ENCODE measurements at regions not wholly inside any gene's neighbourhood (a gene's known extent, or its start where the extent isn't known, plus 50 kb on each side); places are given as distances from the start of the nearest gene placed in this dataset.
"Not testable (repeated sequence)": the region's sequence is repeated elsewhere in the genome, so short reads cannot be mapped to it uniquely, and the experiment has no call there.

- DNase-seq (ENCODE audit: low read depth in 2 of 2), result no peak
Measured at GRCh38 chr13:94902722-94903407, 190.5 kb upstream of the SOX21 start.

GRCh38 chr13:94901070-94901469 lies 188.7 kb upstream of the SOX21 start:
- no peak for DNase-seq (ENCODE audit: low read depth in 2 of 2)

- DNase-seq (ENCODE audit: low read depth in 2 of 2), result no peak
Measured at GRCh38 chr13:94896719-94897317, 184.5 kb upstream of the SOX21 start.

- no peak for DNase-seq (ENCODE audit: low read depth in 2 of 2)
Measured at GRCh38 chr13:94896238-94896637, 183.9 kb upstream of the SOX21 start.

- peak; percentile 77 to 78 for DNase-seq (ENCODE audit: low read depth in 2 of 2)
Measured at GRCh38 chr13:94886191-94886590, 173.8 kb upstream of the SOX21 start.

GRCh38 chr13:94880463-94880862 lies 168.1 kb upstream of the SOX21 start:
- DNase-seq (ENCODE audit: low read depth in 2 of 2), result no peak

- no peak for DNase-seq (ENCODE audit: low read depth in 2 of 2)
Measured at GRCh38 chr13:94878602-94879165, 166.3 kb upstream of the SOX21 start.

GRCh38 chr13:94864474-94864873 lies 152.1 kb upstream of the SOX21 start:
- DNase-seq (ENCODE audit: low read depth in 2 of 2), result no peak

- DNase-seq (ENCODE audit: low read depth in 2 of 2), result no peak
Measured at GRCh38 chr13:94860981-94861407, 148.6 kb upstream of the SOX21 start.

- no peak for DNase-seq (ENCODE audit: low read depth in 2 of 2)
Measured at GRCh38 chr13:94859811-94860210, 147.5 kb upstream of the SOX21 start.

GRCh38 chr13:94859278-94859691 lies 146.9 kb upstream of the SOX21 start:
- no peak for DNase-seq (ENCODE audit: low read depth in 2 of 2)

- no peak for DNase-seq (ENCODE audit: low read depth in 2 of 2)
Measured at GRCh38 chr13:94858856-94859255, 146.5 kb upstream of the SOX21 start.

- DNase-seq (ENCODE audit: low read depth in 2 of 2), result no peak
Measured at GRCh38 chr13:94854688-94855087, 142.3 kb upstream of the SOX21 start.

- DNase-seq (ENCODE audit: low read depth in 2 of 2), result no peak
Measured at GRCh38 chr13:94851576-94851975, 139.2 kb upstream of the SOX21 start.

- no peak for DNase-seq (ENCODE audit: low read depth in 2 of 2)
Measured at GRCh38 chr13:94849254-94849653, 136.9 kb upstream of the SOX21 start.

- DNase-seq (ENCODE audit: low read depth in 2 of 2), result no peak
Measured at GRCh38 chr13:94842901-94843300, 130.6 kb upstream of the SOX21 start.

GRCh38 chr13:94837056-94837455 lies 124.7 kb upstream of the SOX21 start:
- DNase-seq (ENCODE audit: low read depth in 2 of 2), result not testable (repeated sequence)

GRCh38 chr13:94829837-94830365 lies 117.6 kb upstream of the SOX21 start:
- no peak for DNase-seq (ENCODE audit: low read depth in 2 of 2)

- DNase-seq (ENCODE audit: low read depth in 2 of 2), result no peak
Measured at GRCh38 chr13:94829185-94829836, 117.0 kb upstream of the SOX21 start.

- DNase-seq (ENCODE audit: low read depth in 2 of 2), result no peak
Measured at GRCh38 chr13:94827566-94827965, 115.2 kb upstream of the SOX21 start.

GRCh38 chr13:94825507-94825906 lies 113.2 kb upstream of the SOX21 start:
- DNase-seq (ENCODE audit: low read depth in 2 of 2), result peak in 1 of 2 experiments; percentile 12

GRCh38 chr13:94824601-94825000 lies 112.3 kb upstream of the SOX21 start:
- DNase-seq (ENCODE audit: low read depth in 2 of 2), result no peak

Measured in fibroblast of skin of left quadriceps (primary cell).